HG02840 (cell line): ENCODE measurements at regions not wholly inside any gene's neighbourhood (a gene's known extent, or its start where the extent isn't known, plus 50 kb on each side); places are given as distances from the start of the nearest gene placed in this dataset.
"Not testable (repeated sequence)": the region's sequence is repeated elsewhere in the genome, so short reads cannot be mapped to it uniquely, and the experiment has no call there.

Experiments
- ATAC-seq: cut with Tn5 transposase; IDR thresholded peaks from one replicate; pipeline ENCODE4 v1.9.1; 2021; ENCODE audit warnings: mild to moderate bottlenecking, moderate library complexity, moderate number of reproducible peaks; ENCODE audit not compliant: unreplicated experiment, low FRiP score

DNA sequence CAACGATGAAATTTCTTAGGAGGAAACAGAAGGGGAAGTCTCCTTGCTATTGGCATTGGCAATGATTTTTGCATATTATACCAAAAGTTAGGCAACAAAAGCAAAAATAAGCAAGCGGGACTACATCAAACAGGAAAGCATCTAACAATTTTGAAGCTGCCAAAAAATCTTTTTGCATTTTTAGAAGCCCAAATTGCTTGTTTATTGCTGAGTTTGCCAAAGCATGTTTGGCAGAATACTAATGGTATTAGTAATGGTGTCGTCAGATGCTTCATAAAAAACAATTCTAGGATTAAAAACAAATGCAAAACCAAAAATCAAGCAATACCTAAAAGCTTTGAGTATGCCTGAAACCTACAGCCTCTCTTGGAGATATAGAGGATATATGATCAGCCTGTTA, 80.0 kb downstream of the GALR1 start:
- ATAC-seq = no peak

DNA sequence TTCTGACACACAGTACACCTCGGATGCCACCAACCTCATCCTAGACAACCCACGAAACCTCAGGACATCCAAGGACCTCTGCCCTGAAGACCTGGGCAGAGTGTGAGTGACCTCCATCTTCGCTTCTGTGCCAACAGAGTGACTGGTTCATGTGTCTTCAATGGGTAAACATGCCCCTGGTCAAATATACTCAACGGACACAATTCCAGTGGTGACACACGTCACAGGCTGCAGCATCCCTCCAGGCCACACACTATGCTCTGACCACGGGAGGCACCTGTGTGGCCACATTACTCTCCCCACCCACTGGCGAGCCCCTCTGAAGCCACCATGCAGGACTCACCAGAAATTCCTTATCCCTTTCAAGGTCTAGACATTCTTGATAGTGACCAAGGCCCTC, 85.2 kb downstream of the GALR1 start:
- no peak for ATAC-seq

DNA sequence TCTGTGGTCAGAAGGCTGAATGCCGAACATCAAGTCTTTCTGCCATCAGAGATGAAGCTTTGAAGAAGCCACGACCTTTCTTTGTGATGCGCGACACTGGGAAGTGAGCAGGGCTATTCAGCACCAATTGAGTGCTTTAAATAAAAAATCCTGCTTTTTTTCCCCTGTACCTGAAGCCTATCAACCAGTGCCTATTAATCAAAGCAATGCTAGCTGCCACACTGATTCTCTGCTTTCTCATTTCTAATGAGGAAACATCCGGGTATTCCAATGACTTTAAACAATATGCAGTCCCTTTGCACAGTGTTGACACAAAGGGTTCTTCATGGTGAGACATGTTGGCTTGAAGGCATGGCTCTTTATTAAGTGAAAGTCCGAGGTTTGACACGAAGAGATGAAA, 88.0 kb downstream of the GALR1 start:
- ATAC-seq = no peak

DNA sequence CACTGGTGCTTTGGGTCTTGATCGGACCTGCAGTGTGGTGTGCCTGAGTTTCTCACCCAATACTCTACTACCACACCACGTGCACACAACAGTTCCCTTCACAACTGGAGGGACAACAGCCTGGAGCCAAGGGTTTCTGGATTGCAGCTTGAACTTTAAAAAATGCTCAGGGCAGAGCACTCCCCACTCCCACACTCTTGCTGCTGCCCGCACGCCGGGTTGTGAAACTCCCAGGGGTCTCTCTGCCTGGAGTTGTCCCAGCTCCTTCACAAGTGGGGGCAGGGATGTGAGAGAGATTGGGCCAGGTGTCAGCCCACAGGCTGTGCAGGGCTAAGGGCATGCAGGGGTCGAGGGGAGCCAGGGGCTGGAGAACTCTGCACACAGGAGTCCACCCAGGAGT, 89.4 kb downstream of the GALR1 start:
- no peak for ATAC-seq

DNA sequence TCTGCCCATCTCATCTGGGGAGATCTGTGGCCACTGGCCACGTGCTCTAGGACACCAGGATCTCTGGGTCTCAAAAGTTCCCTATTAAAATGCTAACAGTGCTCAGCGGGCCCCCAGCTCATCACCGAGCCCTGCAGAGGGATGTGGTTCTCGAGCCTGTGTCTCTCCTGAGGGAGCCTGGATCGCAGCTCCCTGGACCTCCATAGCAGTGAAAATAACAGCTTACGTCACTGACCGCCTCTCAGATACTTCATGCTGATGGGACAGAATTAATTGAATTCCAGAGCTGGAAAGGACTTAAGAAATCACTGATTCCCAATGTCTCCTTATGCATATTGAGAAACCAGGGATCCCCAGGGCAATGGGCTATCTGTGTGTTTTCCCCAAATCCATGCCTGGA, 90.0 kb downstream of the GALR1 start:
- no peak for ATAC-seq

DNA sequence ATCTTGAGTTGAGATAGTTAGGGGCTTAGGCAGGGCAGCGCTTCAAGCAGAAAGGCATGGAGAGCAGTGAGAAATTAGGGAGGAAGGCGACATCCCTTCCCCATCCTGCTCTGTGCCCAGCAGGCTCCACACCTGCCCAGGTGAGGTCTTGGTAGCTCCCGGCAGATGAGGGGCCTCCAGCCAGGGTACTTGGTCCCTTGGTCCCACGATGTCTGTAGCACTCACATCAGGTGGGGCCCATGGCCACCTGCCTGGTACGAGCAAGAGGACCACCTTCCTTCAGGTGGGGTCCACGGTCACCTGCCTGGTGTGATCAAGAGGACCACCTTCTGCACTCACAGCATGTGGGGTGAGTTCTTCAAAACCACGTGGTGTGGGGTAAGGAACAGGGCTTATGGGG, 91.2 kb downstream of the GALR1 start:
- no peak for ATAC-seq

DNA sequence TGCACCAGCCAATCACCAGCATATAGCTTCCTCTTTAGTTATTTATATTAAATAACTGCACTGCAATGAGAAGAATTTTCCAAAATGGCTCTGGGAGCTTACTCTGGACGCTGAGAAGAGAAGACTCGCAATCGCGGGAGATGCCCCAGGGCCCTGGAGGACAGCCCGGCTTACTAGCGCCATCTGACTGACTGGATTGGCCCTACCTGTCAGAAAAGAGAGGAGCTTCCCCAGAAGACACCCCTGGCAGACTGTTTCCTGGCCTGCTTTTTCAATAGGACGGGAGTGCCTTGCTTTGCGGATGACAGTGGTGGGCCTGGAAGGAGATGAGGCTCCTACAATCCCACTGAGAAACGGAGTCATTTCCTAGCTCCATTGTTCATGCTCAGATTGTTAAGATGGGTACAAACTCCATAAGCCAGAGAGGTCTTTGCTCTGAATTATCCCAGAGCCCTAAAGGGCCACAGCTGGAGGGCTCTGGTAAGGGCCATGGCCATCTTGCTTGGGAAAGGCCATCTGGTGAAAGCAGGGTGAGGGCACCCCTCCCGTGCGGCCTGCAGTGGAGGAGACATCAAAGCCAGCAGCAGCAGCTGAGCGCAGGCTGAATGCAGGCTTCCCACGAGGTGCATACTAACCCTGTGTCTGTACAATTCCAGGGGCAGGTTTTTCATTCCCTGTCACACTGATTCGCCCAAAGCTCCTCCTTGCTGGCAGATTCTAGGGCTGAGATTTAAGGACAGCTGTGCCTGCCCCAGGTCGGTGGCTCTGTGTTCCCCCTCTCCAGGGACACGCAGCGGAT, 92.1 kb downstream of the GALR1 start:
- no peak for ATAC-seq

DNA sequence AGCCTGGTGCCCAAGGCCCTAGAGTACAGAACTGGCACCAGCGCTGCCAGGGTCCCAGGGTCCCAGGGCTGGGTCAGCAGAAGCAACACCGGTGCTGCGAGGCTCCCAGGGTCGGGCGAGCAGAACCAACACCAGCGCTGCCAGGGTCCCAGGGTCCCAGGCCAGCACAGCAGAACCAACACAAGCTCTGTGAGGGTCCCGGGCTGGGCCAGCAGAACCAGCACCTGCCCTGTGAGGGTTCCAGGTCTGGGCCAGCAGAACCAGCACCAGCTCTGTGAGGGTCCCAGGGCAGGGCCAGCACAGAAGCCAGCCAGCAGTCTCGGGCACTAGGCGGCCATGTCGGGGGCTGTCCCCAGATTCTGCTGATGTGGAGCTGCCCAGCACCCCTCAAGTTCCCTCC, 93.1 kb downstream of the GALR1 start:
- ATAC-seq = no peak

DNA sequence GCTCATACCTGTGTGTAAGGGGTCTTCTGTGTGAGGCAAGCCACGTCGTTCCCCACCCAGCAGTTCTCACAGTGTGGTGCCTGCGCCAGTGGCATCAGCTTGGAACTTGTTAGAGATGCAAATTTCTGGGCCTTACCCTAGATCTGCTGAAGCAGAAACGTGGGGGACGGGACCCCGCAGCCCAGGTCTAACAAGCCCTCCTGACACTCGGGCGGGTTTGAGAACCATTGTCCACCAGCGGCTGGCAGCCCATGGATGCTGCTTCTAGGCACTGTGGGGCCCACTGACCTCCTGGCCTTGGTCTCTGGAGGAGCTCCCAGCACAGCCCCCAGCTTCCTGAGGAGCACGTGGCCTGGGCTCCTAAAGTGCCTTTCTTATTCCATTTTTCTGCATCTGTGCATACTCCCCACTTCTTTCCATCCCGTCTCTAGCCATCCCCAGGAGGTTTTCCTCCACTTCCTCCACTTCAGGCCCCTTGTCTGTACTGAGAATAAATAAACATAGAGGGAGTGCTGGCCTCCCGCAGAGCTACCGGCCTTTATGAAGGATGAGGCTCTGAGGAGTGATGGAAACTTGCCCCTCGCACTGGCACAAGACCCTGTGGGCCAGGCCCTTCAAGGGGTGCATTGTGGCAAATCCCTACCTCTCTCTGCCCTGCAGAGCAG, 94.3 kb downstream of the GALR1 start:
- no peak for ATAC-seq

DNA sequence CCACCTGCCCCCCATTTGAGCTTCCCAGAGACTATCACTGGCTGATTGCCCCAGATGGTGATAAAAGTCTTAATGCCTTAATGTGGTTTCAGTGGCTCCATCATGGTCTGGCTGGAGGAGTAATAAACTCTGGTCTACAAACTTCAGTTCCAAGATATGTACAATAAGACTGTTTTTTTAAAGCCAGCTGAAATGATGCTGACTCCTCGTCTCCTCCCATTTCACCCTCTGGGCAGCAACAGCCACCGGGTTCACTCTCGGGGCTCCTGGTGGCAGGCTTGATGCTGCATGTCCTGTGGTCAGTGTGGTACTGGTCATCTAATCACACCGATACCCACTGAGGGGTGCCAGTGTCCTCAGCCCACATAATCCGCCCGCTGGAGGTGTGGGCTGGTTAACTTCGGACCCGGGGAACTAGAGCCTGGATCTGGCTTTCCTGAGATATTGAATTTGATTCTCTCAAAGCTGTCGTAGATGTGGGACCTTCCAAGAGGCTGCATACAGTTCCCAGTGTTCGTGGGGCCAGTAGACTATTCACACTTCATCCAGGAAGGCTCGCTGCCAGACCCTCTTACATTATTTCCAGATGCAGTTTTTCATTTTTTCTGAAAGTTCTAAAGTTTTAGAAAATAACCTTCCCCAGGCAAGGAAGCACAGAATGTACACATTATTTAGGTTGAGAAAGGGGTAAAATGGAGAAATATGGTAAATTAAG, 95.3 kb downstream of the GALR1 start:
- no peak for ATAC-seq

DNA sequence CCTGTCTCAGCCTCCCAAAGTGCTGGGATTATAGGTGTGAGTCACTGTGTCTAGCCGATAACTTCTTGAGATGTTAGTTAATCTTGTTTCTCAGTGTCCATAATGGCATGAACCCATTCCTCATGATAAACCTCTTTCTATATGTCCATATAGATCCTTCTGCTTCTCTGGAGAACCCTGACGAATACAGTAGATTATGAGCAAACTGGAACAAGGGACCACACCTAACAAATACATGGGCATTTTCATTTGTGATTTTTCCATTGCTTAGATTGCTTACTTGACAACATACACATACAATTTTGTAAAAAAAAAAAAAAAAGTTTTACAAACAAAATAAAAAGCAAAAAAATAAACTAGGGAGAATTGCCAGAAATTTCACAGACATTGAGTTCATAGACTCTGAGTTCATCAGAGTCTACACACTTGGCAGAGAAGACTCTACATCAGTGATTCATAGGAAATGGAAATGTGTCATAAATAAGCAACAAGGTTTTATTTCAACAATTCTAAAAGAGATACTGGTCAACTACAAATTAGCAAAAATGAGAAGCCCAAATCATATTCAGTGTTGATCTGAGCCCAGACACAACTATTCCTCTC, 96.7 kb downstream of the GALR1 start:
- ATAC-seq = no peak

DNA sequence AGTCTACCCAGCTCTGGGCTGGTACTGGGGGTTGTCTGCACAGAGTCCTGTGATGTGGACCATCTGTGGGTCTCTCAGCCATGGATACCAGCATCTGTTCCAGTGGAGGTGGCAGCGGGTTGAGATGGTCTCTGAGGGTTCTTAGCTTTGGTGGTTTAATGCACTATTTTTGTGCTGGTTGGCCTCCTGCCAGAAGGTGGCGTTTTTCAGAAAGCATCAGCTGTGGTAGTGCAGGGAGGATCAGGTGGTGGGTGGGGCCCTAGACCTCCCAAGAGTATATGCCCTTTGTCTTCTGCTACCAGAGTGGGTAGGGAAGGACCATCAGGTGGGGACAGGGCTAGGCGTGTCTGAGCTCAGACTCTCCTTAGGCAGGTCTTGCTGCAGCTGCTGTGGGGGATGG, 103.7 kb downstream of the GALR1 start:
- ATAC-seq = not testable (repeated sequence)

DNA sequence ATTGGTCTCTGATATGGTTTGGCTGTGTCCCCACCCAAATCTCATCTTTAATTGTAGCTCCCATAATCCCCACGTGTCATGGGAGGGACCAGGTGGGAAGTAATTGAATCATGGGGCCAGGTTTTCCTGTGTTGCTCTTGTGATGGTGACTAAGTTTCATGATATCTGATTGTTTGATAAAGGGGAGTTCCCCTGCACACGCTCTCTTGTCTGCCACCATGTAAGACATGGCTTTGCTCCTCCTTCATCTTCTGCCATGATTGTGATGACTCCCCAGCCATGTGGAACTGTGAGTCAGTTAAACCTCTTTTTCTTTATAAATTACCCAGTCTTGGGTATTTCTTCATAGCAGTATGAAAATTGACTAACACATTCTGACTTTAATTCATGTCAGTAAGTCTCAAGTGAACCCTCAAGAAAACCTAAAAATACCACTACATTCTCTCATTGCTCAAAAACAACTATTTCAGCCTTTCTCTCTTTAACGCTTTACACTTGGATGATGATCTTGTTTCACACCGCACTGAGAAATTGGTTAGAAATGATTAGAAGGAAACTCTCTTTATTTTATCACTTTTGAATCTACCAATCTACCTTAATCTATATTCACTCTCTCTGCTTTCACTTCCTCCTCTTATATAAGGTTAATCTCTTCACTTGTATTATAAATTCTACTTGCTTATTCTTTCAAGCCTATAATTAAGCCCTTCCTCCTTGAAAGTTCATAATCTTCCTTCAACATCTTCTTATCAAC, 110.1 kb downstream of the GALR1 start:
- ATAC-seq = no peak

DNA sequence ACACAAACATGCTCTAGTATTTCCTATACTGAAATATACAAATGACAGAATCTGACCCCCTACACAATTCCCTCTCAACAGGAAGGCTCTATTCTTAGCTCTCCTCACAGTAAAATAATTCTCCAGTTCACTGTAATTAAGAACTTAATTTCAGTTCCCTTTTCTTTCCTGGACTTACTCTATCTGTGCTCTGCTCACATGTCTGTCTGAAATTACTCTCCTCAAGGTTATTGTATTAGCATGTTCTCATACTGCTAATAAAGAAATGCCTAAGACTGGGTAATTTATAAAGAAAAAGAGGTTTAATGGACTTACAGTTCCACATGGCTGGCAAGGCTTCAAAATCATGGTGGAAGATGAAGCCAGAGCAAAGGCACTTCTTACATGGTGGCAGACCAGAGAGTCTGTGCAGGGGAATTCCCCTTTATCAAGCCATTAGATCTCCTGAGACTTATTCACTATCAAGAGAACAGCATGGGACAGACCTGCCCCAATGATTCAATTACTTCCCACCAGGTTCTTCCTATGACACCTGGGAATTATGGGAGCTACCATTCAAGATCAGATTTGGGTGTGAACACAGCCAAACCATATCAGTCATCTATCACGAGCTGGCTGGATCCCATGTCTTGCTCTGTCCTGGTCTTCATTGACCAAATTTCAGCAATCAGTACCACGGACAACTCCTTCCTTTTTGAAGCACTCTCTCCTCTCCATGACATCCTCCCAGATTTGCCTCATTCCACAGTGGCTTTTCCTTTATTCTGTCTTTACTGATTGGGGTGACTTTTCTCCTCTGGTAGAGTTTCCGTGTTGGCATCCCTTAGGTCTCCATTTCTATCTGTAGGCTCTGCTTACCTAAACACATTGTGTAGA, 110.9 kb downstream of the GALR1 start:
- no peak for ATAC-seq

DNA sequence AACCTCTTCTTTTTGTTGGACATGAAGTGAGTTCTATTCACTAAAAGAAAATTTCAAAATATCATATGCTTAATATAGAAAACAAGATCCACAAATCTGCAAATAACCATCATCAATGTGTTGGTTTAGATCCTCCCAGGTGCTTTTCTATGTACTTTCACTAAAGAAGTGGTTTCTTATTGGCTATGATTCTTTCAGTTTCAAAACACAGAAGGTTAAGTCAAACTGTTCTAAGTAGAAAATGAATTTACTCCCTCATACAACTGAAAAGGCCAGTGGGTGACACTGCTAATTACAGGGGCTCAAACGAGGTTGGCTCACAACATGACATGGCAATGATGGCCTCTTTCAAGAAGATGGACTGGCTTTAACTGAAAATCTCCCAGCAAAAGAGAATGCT, 111.7 kb downstream of the GALR1 start:
- ATAC-seq = no peak

DNA sequence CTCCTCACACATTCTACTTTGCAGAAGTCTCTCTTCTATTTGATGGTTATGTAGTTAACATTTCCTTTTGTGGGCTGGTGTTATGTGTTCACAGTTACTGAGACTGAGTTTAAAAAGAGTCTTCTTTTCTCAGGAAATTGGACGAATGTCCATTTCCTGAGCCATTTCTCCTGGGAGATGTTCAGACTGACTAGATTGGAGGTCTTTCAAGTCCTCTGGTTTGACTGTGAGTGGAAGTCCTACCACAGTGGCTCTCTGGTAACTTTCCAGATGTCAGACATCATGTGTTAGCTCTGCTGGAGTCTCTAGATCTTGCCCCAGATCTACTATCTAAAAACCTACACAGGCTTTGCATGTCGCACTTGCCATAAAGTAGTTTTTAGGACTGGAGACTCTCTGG, 116.0 kb downstream of the GALR1 start:
- no peak for ATAC-seq

DNA sequence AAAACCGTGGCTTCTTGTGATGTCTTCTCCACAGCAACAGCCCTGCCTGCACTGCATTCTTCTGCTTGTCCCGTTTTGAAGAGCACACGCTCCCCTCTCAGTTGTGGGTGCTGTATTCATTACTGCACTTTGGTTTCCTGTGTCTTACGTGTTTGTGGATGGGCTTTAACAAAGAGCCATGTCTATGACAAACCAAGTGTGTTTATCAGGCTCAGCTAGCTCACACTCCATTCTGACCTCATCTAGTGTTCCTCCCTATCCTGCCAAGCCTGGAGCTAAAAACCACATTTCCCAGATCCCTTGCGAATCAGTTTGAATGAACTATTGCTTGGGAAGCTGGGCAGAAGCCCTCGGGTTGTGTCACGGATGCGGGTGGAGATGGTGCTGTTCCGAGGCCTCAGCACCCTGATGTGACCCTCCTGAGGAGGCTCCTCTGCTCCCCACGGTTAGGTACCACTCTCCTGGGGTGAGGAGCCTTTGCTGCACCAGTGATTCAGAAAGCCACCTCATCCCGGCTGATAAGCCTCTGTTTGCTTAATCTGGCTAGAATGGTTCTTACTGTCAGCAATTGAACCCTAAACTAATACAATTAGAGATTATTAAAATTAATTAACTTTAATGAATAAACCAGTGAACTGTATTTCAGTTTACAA, 116.5 kb downstream of the GALR1 start:
- no peak for ATAC-seq

DNA sequence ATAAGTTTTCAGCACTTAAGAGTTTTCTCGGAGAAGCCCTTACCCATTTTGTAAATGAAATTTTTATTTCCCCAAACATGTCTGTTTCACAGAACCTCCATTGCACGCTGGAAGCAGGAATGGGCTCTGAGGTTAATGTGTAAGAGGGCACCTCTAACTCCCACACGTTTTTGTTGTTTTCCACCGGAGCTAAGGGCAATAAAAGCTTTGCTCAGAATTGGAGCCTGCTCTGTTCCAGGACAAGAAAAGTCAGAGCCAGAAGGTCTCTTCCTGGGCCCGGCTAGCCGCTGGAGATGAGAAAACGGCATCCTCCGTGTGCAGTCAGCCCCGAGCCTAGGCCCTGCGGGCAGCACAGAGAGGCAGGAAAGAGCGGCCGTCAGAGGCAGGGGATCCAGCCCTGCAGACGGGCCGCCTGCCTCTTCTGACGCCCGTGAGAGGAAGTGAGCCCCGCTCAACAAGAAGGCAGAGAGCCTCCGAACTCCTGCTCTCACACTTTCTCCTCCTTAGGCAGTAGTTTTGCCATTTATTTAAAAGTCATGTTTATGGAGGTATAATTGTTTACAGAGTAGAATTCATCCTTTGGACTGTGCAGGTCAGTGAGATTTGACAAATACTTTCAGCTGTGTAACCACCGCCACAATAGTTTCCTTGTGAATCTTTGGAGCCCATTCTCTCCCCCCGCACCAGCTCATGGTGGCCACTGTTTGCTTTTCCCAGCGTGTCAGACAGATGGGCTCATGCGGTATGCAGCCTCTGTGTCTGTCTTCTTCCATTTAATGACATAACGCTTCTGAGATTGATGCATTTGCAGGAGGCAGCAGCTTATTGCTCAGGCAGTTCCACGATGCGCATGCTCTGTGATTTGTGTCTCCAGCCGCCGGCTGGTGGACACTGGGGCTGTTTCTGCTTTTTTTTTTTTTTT, 117.3 kb downstream of the GALR1 start:
- ATAC-seq = no peak
